Inferior parietal cortex (tissue), 1 donor: ENCODE measurements at regions not wholly inside any gene's neighbourhood (a gene's known extent, or its start where the extent isn't known, plus 50 kb on each side); places are given as distances from the start of the nearest gene placed in this dataset.

Source experiments
- DNase-seq: peaks from one replicate; pipeline ENCODE4 v3.0.0-alpha.2; 2016; ENCODE audit errors: extremely low spot score

DNA sequence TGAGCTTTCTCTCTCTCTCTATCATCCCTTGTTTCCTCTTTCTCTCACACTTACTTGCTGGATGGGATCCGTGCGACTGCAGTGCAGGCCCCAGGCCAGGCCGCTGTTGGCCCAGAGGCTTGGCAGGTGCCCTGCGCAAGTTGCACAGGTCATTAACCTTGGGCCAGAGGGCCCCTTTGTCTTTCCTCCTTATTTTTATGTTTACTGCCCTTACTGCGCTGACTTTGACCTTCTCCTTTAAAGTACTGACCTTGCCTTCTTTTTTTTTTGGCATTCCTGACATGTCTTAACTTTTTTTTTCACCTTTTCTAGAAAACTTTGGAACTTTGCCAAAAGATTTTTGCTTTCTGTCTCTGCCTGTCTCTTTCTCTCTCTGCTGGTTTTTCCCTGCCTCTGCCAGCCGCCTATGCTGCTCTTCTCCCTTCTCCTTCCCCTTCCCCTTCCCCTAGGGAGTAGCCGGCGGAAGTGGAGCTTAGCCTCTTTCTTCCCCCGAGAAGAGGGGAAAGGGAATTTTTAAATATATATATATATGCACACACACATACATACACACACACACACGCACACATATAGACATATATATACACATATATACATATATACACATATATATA, 59.6 kb upstream of the CDH4 start:
- DNase-seq, result no peak

- DNase-seq, result no peak
Observed at GRCh38 chr20:61193164-61193563, 58.9 kb upstream of the CDH4 start.
